H1 (cell line): ENCODE measurements at regions not wholly inside any gene's neighbourhood (a gene's known extent, or its start where the extent isn't known, plus 50 kb on each side); places are given as distances from the start of the nearest gene placed in this dataset.

Experiments used
- EP300 ChIP-seq, 2 experiments: IDR thresholded peaks; 1 replicate in 1 of 2; 2 replicates in 1 of 2; pipeline ENCODE4 v1.6.1; 2011 to 2012; ENCODE audit warnings: low read depth in 2 of 2, low read length in 2 of 2, mild to moderate bottlenecking in 2 of 2, borderline replicate concordance in 1 of 2, inconsistent platforms in 1 of 2, moderate library complexity in 1 of 2
- EZH2 ChIP-seq: fragments of 200-600 bp; sonication (generic); IDR thresholded peaks from 2 replicates; pipeline ENCODE4 v1.7.1; 2012; ENCODE audit warnings: low read depth, mild to moderate bottlenecking, moderate library complexity, low read length, inconsistent platforms; ENCODE audit not compliant: severe bottlenecking
- GTF2F1 ChIP-seq: IDR thresholded peaks from 2 replicates; pipeline ENCODE4 v1.6.1; 2012; ENCODE audit warnings: low read depth, low read length, improper control_type of control experiment, borderline replicate concordance
- HDAC2 ChIP-seq, 2 experiments: fragments of 300-600 bp in 1 of 2; sonication (generic) in 1 of 2; IDR thresholded peaks; 2 replicates each; pipeline ENCODE4 v1.6.1; 2011 to 2012; ENCODE audit warnings: low read depth in 2 of 2, low read length in 2 of 2, mild to moderate bottlenecking in 2 of 2, moderate library complexity in 2 of 2, borderline replicate concordance in 1 of 2, inconsistent platforms in 1 of 2
- MAX ChIP-seq: IDR thresholded peaks from 2 replicates; pipeline ENCODE4 v1.6.1; 2012; ENCODE audit warnings: inconsistent platforms
- NRF1 ChIP-seq: IDR thresholded peaks from 2 replicates; pipeline ENCODE4 v1.6.1; 2011; ENCODE audit warnings: mild to moderate bottlenecking, low read depth, low read length, improper control_type of control experiment
- POLR2AphosphoS5 ChIP-seq: IDR thresholded peaks from 2 replicates; pipeline ENCODE4 v1.6.1; 2011; ENCODE audit warnings: low read depth, low read length
- TAF1 ChIP-seq: IDR thresholded peaks from 2 replicates; pipeline ENCODE4 v1.6.1; 2011; ENCODE audit warnings: mild to moderate bottlenecking, low read depth, low read length
- TAF7 ChIP-seq: optimal IDR thresholded peaks from 2 replicates; pipeline ENCODE3; 2011; ENCODE audit warnings: low read depth, mild to moderate bottlenecking, inconsistent platforms, low read length, moderate library complexity, borderline replicate concordance
- YY1 ChIP-seq: IDR thresholded peaks from 2 replicates; pipeline ENCODE4 v1.6.1; 2011; ENCODE audit warnings: low read depth, mild to moderate bottlenecking, low read length
- TF ChIP-seq, protein P1 (sequence below), 3 experiments: IDR thresholded peaks; 1 replicate in 2 of 3; 2 replicates in 1 of 3; pipeline versions ENCODE4 v1.5.1 to v1.6.1; 2011; ENCODE audit warnings: low read length in 3 of 3, mild to moderate bottlenecking in 3 of 3, inconsistent platforms in 2 of 3, low read depth in 1 of 3, moderate library complexity in 1 of 3; ENCODE audit not compliant: insufficient read depth in 1 of 3; ENCODE audit errors: control extremely low read depth in 1 of 3

DNA sequence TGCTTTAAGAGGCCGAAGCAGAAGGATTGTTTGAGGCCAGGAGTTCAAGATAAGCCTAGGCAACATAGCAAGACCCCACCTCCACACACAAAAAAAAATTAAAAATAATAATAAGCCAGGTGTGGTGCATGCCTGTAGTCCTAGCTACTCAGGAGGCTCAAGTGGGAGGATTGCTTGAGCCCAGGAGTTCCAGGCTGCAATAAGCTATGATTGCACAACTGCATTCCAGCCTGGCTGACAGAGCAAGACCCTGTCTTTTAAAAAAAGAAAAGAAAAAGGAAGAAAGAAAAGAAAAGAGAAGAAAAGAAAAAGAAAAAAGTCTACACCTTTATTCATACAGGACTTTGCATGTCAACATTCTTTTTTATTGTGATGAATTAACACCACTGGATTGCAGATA lies 2125.8 kb downstream of the MAT2B start:
- TF ChIP-seq TAF1 (no peak), EZH2 (no peak), MAX (no peak), GTF2F1 (no peak), YY1 (no peak), TAF7 (no peak), POLR2AphosphoS5 (no peak), EP300 (IDR thresholded peaks at IDR 0.05; ENCODE audit: borderline replicate concordance in 1 of 2, low read depth in 2 of 2, low read length in 2 of 2) (no peak), NRF1 (no peak), HDAC2 (IDR thresholded peaks at IDR 0.05; ENCODE audit: borderline replicate concordance in 1 of 2, low read depth in 2 of 2, low read length in 2 of 2) (no peak)
- TF ChIP-seq, protein P1, sequence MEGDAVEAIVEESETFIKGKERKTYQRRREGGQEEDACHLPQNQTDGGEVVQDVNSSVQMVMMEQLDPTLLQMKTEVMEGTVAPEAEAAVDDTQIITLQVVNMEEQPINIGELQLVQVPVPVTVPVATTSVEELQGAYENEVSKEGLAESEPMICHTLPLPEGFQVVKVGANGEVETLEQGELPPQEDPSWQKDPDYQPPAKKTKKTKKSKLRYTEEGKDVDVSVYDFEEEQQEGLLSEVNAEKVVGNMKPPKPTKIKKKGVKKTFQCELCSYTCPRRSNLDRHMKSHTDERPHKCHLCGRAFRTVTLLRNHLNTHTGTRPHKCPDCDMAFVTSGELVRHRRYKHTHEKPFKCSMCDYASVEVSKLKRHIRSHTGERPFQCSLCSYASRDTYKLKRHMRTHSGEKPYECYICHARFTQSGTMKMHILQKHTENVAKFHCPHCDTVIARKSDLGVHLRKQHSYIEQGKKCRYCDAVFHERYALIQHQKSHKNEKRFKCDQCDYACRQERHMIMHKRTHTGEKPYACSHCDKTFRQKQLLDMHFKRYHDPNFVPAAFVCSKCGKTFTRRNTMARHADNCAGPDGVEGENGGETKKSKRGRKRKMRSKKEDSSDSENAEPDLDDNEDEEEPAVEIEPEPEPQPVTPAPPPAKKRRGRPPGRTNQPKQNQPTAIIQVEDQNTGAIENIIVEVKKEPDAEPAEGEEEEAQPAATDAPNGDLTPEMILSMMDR (IDR thresholded peaks at IDR 0.05; ENCODE audit: control extremely low read depth in 1 of 3, insufficient read depth in 1 of 3, low read depth in 1 of 3, low read length in 3 of 3), result no peak
